ENCODE measurements at regions not wholly inside any gene's neighbourhood (a gene's known extent, or its start where the extent isn't known, plus 50 kb on each side); places are given as distances from the start of the nearest gene placed in this dataset.
"Not testable (repeated sequence)": the region's sequence is repeated elsewhere in the genome, so short reads cannot be mapped to it uniquely, and the experiment has no call there.

DNA sequence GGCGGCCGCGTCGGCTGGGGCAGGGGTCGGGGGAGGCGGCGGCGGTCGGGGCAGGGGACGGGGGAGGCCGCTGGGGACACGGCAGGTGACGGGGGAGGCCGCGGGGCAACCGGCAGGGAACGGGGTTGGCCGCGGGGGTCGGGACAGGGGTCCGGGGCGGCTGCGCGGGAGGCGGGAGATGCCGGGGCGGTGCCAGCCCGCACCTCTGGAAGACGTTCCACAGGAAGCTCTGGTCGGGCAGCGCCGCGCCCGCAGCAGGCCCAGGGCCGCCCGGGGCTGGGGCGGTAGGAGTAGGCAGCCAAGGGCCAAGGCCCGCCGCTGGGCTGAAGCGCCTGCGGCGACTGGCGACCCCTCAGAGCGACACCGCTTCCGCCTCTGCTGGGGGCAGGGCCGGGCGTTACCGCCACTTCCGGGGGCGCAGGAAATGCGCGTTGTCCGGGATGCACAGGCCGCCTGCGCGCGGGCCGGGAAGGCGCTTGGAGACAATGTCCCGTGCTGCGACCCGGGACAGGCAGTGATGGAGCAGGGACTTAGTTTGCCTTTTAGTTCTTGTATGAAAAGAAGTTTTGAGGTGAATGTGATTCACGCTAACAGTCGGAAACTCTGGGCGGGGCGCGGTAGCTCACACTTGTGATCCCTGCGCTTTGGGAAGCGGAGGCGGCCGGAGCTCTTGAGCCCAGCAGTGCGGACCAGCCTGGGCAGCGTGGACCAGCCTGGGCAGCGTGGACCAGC is 110.0 kb upstream of the LPCAT1 start:
- no peak for TF ChIP-seq ZNF384 (IDR thresholded peaks at IDR 0.05)
- peak; percentile 43 for TF ChIP-seq L3MBTL2 (conservative IDR thresholded peaks at IDR 0.05)
- no peak for TF ChIP-seq CTBP1 (IDR thresholded peaks at IDR 0.05; ENCODE audit: borderline replicate concordance)
- TF ChIP-seq ELF4 (IDR thresholded peaks at IDR 0.05): peak; percentile 67; the same call in 1 of the 2 replicates
- TF ChIP-seq NFRKB (IDR thresholded peaks at IDR 0.05): no peak
- TF ChIP-seq TARDBP (IDR thresholded peaks at IDR 0.05): no peak
- TF ChIP-seq, protein P1, sequence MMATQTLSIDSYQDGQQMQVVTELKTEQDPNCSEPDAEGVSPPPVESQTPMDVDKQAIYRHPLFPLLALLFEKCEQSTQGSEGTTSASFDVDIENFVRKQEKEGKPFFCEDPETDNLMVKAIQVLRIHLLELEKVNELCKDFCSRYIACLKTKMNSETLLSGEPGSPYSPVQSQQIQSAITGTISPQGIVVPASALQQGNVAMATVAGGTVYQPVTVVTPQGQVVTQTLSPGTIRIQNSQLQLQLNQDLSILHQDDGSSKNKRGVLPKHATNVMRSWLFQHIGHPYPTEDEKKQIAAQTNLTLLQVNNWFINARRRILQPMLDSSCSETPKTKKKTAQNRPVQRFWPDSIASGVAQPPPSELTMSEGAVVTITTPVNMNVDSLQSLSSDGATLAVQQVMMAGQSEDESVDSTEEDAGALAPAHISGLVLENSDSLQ (IDR thresholded peaks at IDR 0.05): no peak
- no peak for TF ChIP-seq BHLHE40 (IDR thresholded peaks at IDR 0.05; ENCODE audit: borderline replicate concordance)
- TF ChIP-seq HDGF (IDR thresholded peaks at IDR 0.05; ENCODE audit: borderline replicate concordance): no peak
- ChIA-PET CTCF (no interaction called here), POLR2A (interaction anchor here (0.6 to 1.2 kb wide), 5 partner anchors 12 to 290 kb away, joined by 3 to 6 read pairs (median 3); no protein-coding TSS in a partner anchor)
- DNase-seq (ENCODE audit: extremely low spot score): peak; percentile 86

DNA sequence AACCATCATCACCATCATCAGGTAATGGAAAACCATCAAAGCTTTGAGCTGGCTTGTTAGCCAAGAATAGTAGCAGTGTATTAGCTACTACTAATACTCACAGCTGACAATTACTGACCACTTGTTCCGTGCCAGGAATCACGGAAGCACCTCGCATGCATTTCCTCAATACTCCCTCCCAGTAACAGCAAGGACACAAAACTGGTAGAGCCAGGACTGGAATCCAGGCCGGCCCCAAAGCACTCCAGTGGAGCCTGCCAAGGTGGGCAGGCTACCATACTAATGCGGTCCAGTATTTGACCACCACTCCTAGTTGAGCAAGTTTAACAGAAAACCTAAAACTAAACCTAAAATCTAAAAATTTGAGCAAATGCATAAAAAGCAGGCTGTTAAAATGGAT is 107.2 kb upstream of the LPCAT1 start:
- CTCF ChIA-PET; DNase-seq (ENCODE audit: extremely low spot score): not testable (repeated sequence)
- POLR2A ChIA-PET: interaction anchor here (1.6 kb wide), 1 partner anchor 37 kb away, joined by 3 read pairs; no protein-coding TSS in a partner anchor

DNA sequence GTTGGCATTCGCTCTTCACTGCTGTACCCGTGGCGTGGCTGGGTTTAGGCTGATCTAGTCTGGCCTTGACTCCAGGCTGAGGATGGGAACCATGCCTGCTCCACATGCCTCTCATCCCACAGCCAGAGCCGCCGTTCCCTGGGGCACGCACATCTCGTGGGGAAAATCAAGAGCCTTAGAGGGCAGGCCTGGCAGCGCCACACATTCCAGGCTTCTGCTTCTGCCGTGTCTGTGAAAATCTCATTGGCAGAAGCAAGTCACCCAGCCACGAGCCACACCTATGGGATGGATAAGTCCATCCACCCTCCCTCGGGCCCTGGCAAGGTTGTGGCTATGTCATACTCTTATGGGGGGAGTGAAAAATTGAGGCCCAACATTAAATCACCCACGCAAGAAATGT is 102.6 kb upstream of the LPCAT1 start:
- CTCF ChIA-PET, POLR2A ChIA-PET: not testable (repeated sequence)

DNA sequence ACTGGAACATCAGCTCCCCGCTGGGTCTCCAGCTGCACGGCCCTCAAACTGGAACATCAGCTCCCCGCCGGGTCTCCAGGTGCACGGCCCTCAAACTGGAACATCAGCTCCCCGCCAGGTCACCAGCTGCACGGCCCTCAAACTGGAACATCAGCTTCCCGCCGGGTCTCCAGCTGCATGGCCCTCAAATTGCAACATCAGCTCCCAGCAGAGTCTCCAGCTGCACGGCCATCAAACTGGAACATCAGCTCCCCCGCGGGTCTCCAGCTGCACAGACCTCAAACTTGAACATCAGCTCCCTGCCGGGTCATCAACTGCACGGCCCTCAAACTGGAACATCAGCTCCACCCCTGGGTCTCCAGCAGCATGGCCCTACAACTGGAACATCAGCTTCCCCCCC is 95.8 kb upstream of the LPCAT1 start:
- DNase-seq (ENCODE audit: extremely low spot score): not testable (repeated sequence)
- POLR2A ChIA-PET: interaction anchor here (0.6 kb wide), 1 partner anchor 116 kb away, joined by 4 read pairs; no protein-coding TSS in a partner anchor
- CTCF ChIA-PET: interaction anchor here (0.6 kb wide), 1 partner anchor 76 kb away, joined by 3 read pairs; no protein-coding TSS in a partner anchor

More for the DNA sequence above, 102.6 kb upstream of the LPCAT1 start:
- DNase-seq (ENCODE audit: extremely low spot score): not testable (repeated sequence)

DNA sequence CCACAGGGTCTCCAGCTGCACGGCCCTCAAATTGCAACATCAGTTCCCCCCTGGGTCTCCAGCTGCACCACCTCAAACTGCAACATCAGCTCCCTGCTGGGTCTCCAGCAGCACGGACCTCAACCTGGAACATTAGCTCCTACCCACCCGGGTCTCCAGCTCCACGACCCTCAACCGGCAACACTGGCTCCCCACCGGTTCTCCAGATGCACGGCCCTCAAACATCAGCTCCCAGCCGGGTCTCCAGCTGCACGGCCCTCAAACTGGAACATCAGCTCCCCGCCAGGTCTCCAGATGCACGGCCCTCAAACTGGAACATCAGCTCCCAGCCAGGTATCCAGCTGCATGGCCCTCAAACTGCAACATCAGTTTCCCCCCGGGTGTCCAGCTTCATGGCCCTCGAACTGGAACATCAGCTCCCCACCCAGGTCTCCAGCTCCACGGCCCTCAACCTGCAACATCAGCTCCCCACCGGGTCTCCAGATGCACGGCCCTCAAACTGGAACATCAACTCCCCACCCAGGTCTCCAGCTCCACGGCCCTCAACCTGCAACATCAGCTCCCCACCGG is 94.6 kb upstream of the LPCAT1 start:
- CTCF ChIA-PET: interaction anchor here (0.7 kb wide), 1 partner anchor 23 kb away, joined by 3 read pairs; no protein-coding TSS in a partner anchor
- DNase-seq (ENCODE audit: extremely low spot score): not testable (repeated sequence)
- POLR2A ChIA-PET: interaction anchor here (0.6 to 1.5 kb wide), 3 partner anchors 16 to 451 kb away, joined by 3 to 4 read pairs (median 3); no protein-coding TSS in a partner anchor

DNA sequence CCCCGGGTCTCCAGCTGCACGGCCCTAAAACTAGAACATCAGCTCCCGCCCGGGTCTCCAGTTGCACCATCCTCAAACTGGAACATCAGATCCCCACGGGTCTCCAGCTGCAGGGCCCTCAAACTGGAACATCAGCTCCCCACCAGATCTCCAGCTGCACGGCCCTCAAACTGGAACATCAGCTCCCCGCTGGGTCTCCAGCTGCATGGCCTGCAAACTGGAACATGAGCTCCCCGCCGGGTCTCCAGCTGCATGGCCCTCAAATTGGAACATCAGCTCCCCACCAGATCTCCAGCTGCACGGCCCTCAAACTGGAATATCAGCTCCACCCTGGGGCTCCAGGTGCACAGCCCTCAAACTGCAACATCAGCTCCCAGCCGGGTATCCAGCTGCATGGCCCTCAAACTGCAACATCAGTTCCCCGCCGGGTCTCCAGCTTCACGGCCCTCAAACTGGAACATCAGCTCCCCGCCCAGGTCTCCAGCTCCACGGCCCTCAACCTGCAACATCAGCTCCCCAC is 93.5 kb upstream of the LPCAT1 start:
- CTCF ChIA-PET: interaction anchor here (0.7 kb wide), 1 partner anchor 24 kb away, joined by 3 read pairs; no protein-coding TSS in a partner anchor
- DNase-seq (ENCODE audit: extremely low spot score): not testable (repeated sequence)
- POLR2A ChIA-PET: interaction anchor here (0.6 to 1.5 kb wide), 2 partner anchors 23 to 450 kb away, joined by 3 to 4 read pairs; no protein-coding TSS in a partner anchor

DNA sequence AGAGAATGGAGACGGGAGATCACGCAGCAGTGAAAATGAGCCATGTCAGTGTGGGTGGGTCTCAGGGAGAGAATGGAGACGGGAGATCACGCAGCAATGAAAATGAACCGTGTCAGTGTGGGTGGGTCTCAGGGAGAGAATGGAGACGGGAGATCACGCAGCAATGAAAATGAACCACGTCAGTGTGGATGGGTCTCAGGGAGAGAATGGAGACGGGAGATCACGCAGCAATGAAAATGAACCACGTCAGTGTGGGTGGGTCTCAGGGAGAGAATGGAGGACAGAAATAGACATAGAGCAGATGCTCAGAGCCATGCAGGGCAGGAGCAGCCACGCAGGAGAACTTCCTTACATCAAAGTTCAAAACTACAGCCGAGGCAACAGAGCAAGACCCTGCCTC is 89.8 kb upstream of the LPCAT1 start:
- DNase-seq (ENCODE audit: extremely low spot score); POLR2A ChIA-PET; CTCF ChIA-PET: not testable (repeated sequence)

DNA sequence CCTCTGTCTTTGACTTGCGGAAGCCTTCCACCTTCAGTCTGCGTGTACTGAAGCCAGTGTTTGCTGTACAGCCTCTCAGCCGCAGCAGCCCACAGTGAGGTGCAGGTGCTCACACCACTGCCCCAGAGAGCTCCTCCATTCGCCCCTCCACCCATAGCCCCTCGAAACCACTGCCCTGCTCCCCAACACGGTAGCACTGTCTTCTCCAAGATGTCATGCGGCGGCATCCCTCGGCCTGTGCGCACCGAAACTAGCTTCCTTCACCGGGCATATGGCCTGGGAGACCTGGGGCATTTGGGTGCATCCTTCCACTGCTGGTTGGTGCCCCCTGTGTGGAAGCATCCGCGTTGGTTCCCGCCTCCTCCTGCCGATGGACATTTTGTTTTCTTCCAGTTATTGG is 86.8 kb upstream of the LPCAT1 start:
- POLR2A ChIA-PET; DNase-seq (ENCODE audit: extremely low spot score); CTCF ChIA-PET: not testable (repeated sequence)

DNA sequence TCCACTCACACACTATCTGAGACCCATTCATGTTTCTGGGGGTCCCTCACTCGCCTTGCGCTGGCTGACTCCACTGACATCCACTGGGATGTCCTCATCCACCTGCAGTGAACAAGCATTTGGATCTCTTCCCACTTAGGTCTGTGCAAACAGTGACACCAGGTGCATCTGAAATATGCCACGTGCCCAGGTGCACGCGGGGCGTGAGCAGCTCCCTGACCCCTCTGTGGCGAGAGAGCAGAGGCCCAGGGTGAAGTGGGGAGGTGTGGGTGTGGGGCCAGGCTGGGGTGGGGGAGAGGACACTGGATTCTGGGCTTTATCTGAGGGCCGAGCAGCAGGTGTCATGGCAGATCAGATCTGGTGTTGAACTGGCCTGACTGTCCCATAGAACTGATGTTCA is 85.4 kb upstream of the LPCAT1 start:
- CTCF ChIA-PET; POLR2A ChIA-PET; DNase-seq (ENCODE audit: extremely low spot score): not testable (repeated sequence)

DNA sequence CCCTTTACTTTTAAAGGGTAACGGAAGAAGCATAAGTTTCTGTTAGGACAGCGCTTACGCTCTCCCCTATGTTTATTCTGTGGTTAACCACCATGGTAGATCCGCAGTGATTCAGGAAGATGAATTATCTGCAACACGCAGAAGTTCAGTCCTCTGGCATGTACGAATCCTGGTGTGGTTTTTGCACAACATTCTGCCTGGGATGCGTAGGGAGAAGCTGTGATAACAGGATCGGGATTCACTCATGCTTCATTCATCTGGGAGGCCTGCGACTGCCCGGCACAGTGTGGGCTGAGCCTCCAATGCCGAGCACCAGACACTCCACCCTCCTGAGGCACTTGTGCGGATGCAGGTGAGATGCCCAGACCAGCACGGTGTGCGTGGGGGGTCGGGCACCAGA is 84.6 kb upstream of the LPCAT1 start:
- POLR2A ChIA-PET; DNase-seq (ENCODE audit: extremely low spot score); CTCF ChIA-PET: not testable (repeated sequence)

DNA sequence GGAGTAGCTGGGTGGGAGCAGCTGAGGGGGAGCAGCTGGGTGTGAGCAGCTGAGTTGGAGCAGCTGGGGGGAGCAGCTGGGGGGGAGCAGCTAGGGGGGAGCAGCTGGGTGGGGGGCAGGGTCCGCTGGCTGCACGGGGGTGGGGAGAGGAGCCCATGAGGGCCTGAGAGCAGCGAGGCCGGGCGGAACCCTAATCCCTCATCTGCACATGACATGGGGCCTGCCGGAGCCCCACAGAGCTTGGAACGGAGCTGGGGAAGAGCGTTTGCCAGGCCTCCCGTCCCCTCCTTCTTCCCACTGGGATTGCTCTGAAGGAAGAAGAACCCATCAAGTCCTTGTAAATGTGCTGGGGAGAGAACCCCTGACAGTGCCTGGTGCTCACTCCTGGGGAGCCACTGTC is 83.2 kb upstream of the LPCAT1 start:
- DNase-seq (ENCODE audit: extremely low spot score); POLR2A ChIA-PET; CTCF ChIA-PET: not testable (repeated sequence)

DNA sequence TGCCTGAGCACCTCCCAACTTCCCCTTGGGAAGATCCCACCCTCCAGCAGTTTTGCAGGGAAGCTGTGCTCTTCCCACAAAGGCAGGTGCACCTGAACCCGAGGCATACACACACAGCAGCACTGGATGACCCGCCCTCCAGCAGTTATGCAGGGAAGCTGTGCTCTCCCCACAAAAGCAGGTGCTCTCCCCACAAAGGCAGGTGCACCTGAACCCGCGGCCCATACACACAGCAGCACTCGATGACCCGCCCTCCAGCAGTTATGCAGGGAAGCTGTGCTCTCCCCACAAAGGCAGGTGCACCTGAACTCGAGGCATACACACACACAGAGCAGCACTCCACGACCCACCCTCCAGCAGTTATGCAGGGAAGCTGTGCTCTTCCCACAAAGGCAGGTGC is 80.2 kb upstream of the LPCAT1 start:
- CTCF ChIA-PET; DNase-seq (ENCODE audit: extremely low spot score): not testable (repeated sequence)
- POLR2A ChIA-PET: interaction anchor here (1.1 kb wide), 1 partner anchor 9 kb away, joined by 3 read pairs; no protein-coding TSS in a partner anchor

DNA sequence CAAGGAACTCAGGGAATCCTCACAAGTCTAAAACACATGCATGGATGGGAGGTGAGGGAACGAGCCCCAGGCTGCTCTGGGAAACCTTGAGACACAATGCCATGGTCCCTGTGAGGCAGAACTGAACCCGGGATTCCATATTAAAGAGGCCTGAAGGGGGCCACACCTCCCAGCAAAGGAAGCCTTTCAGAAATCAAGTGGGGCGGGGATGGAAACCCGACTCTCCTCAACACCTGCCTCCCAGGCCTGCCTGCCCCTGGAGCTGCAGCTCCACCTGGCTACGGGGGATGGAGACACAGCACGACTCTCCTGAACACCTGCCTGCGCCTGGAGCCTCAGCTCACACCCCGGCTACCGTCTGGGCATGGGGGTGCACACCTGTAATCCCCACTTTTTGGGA is 77.8 kb upstream of the LPCAT1 start:
- peak; percentile 25 for DNase-seq (ENCODE audit: extremely low spot score)
- POLR2A ChIA-PET, CTCF ChIA-PET: not testable (repeated sequence)

DNA sequence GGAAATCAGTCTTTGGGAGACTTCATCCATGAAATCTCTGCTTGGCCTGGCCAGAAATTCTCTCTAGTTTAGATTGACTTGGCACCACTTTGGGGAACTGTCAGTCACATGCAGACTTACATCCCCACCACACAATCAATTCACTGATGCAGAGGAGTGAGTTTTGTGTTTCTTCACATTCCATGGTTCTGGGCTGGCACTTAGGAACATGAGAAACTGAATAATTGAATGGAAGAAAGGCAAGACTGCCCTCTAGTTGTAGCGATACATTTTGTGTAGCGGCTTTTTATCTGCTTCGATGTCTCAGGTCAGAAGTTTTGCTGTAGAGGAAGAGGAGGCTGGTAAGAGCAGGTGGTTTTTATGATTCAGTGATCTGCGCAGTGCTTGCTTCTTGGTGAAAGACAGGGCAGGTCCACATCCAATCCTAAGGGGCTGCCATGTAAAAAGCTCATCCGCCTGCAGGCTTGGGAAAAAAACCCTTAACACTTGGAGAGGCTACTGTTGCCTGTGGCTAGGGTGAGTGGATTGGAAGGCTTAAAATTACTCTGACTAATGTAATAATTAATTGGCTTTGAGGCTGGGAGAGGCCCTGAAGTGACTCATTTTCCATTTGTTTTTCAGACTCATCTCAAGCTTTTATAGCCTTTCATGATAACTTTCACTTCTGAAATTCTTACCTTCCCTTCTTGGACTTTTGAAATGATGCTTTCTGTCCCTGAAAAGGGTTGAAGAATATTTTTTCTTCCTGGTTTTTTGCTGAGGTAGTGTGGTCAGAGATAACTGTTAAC is 75.4 kb upstream of the LPCAT1 start:
- CTCF ChIA-PET; POLR2A ChIA-PET; DNase-seq (ENCODE audit: extremely low spot score): not testable (repeated sequence)

DNA sequence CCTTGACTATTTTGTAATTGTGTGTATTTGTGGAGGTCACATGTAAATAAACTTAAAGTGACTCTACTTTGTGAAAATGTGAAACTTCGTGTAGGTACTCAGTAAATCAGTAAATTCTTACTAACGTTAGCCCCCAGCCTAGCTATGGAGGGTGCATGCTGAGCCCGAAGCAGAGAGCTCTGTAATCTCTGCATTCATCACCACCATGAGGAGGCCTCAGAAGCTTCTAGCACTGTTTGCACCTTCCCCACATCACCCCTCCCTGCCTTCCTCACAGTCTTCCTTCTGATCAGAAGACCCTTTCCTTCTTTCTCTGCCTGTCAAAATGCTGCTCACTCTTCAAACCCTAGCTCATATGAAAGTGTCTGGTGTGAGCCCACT is 73.3 kb upstream of the LPCAT1 start:
- DNase-seq (ENCODE audit: extremely low spot score); CTCF ChIA-PET; POLR2A ChIA-PET: not testable (repeated sequence)
